ENCODE measurements at regions not wholly inside any gene's neighbourhood (a gene's known extent, or its start where the extent isn't known, plus 50 kb on each side); places are given as distances from the start of the nearest gene placed in this dataset.

DNA sequence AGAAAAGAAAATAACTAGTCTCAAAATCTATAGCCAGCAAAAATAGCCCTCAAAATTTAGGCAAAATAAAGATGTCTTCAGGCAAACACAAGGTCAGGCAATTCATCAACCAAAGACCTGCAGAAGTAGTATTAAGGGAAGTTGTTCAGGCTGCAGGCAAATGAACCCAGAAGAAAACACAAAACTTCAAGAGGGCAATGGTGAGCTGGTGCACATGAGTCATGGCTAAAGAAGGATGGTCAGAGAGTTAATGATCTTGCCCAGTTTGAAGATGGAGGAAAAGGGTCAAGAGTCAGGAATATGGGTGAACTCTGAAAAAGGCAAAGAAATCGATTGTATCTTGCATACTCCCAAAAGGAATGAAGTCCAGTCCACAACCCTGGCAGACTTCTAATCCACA, 83.1 kb upstream of the FAT4 start:
- no peak overlapping the region for H2AFZ ChIP-seq (ENCODE audit: low read depth, low read length)
- no peaks in the 10 kb centered on the region for H3K9me3 ChIP-seq (replicated peaks; ENCODE audit: control insufficient read depth, insufficient read depth, low read length)
- no peak overlapping the region for H3K4me3 ChIP-seq (replicated peaks in 1 of 3; ENCODE audit: insufficient read depth in 1 of 3, low read depth in 1 of 3, low read length in 3 of 3)
- no peak overlapping the region for H3K27ac ChIP-seq (ENCODE audit: insufficient read depth, low read depth, low read length)
- no peaks in the 10 kb centered on the region for H3K27me3 ChIP-seq (ENCODE audit: control insufficient read depth in 2 of 2, insufficient read depth in 2 of 2, low read length in 2 of 2)
- H3K4me1 ChIP-seq (ENCODE audit: control insufficient read depth, extremely low read depth, insufficient read depth, low read length): no peaks in the 10 kb centered on the region
- H4K20me1 ChIP-seq (replicated peaks; ENCODE audit: control insufficient read depth, extremely low read depth, insufficient read depth, low read length): no peaks in the 10 kb centered on the region
- H3K9ac ChIP-seq (replicated peaks; ENCODE audit: extremely low read depth, insufficient read depth, low read length): no peak overlapping the region
- TF ChIP-seq, protein P1, sequence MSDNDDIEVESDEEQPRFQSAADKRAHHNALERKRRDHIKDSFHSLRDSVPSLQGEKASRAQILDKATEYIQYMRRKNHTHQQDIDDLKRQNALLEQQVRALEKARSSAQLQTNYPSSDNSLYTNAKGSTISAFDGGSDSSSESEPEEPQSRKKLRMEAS (IDR thresholded peaks at IDR 0.05; ENCODE audit: insufficient read depth, insufficient read length): no peak
- TF ChIP-seq, protein P2, sequence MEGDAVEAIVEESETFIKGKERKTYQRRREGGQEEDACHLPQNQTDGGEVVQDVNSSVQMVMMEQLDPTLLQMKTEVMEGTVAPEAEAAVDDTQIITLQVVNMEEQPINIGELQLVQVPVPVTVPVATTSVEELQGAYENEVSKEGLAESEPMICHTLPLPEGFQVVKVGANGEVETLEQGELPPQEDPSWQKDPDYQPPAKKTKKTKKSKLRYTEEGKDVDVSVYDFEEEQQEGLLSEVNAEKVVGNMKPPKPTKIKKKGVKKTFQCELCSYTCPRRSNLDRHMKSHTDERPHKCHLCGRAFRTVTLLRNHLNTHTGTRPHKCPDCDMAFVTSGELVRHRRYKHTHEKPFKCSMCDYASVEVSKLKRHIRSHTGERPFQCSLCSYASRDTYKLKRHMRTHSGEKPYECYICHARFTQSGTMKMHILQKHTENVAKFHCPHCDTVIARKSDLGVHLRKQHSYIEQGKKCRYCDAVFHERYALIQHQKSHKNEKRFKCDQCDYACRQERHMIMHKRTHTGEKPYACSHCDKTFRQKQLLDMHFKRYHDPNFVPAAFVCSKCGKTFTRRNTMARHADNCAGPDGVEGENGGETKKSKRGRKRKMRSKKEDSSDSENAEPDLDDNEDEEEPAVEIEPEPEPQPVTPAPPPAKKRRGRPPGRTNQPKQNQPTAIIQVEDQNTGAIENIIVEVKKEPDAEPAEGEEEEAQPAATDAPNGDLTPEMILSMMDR (IDR thresholded peaks at IDR 0.05; ENCODE audit: extremely low read depth in 1 of 2, insufficient read depth in 1 of 2, low read depth in 1 of 2, low read length in 2 of 2): no peak
- no peak for TF ChIP-seq POLR2AphosphoS5 (IDR thresholded peaks at IDR 0.05; ENCODE audit: insufficient read depth, low read depth, low read length)
- TF ChIP-seq MYC (IDR thresholded peaks at IDR 0.05; ENCODE audit: low read depth, low read length): no peak
- TF ChIP-seq GATA2 (IDR thresholded peaks at IDR 0.05; ENCODE audit: insufficient read depth, insufficient read length, low read depth, low read length): no peak
- no peak for TF ChIP-seq JUN (IDR thresholded peaks at IDR 0.05; ENCODE audit: borderline replicate concordance, insufficient read depth, insufficient read length, low read depth)
- no peak for TF ChIP-seq FOS (IDR thresholded peaks at IDR 0.05; ENCODE audit: borderline replicate concordance, insufficient read depth, low read length)
- H3K36me3 ChIP-seq (ENCODE audit: control insufficient read depth in 2 of 2, extremely low read depth in 1 of 2, insufficient read depth in 2 of 2, low read length in 2 of 2): no peaks in the 10 kb centered on the region
- intact Hi-C loops (cut with micrococcal nuclease) (loop anchor here (10.0 kb wide), 1 partner anchor 427 kb away; no protein-coding TSS in a partner anchor), dilution Hi-C loops (cut with MboI; ENCODE audit: extremely low pct_ligation_motif_present, low sequenced_read_pairs) (no loop called here)
- no peak for DNase-seq (ENCODE audit: low read depth, low spot score)
- no peaks in the 10 kb centered on the region for H3K79me2 ChIP-seq (ENCODE audit: control insufficient read depth, insufficient read depth, low read length)
- POLR2A ChIA-PET: no interaction called here
- no peak for FAIRE-seq
- no peaks in the 10 kb centered on the region for H3K9me1 ChIP-seq (replicated peaks; ENCODE audit: control insufficient read depth, extremely low read depth, insufficient read depth, low read length)
- no peak overlapping the region for H3K4me2 ChIP-seq (ENCODE audit: insufficient read depth, low read length)
- no TSS peak for BruUV-seq (replicated peaks)
- CTCF ChIA-PET: interaction anchor here (0.6 to 1.0 kb wide), 2 partner anchors 216 to 547 kb away, joined by 3 read pairs; no protein-coding TSS in a partner anchor
